HK-2 (cell line): ENCODE measurements at regions not wholly inside any gene's neighbourhood (a gene's known extent, or its start where the extent isn't known, plus 50 kb on each side); places are given as distances from the start of the nearest gene placed in this dataset.

ENCODE experiments used
- DNase-seq: peaks from one replicate; pipeline ENCODE4 v3.0.0-alpha.2; 2018; ENCODE audit not compliant: unreplicated experiment

DNA sequence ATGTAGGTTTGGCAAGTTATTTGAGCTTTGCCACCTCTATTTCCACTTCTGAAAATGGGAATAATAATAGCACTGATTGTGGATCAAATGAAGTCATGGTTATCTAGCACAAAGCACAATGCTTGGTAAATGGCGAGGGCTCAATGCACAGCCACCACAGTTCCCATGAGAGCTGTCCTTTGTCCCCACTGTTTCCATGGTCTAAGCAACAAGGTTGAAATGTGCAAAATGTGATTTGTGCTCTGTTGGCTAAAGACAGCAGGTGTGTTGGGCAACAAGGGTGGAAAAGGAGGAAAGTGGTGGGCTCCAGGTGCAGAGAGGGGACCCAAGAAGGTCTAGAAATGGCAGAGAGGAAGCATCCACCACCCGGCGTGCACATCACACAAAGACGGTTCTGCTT is 200.5 kb downstream of the TRIM29 start:
- DNase-seq: no peak

DNA sequence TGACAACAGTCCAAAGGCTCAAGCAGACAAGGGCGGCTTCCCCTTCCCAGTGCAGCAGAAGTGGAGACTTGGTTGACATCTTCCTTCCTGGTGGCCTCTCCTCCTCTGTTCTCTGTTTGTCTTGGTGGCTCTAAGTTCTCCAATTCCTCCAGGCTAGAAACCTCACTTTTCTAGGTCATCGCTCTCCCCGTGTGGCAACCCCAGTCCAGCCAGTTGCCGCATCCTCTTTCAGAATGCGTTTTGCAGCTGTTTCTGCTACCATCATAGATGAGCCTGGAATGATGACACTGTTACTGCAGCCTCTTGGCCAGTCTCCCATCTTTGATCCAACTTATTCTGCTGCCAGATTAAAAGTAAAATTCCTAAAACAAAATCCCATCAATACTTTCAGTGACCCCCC is 201.5 kb downstream of the TRIM29 start:
- no peak for DNase-seq

DNA sequence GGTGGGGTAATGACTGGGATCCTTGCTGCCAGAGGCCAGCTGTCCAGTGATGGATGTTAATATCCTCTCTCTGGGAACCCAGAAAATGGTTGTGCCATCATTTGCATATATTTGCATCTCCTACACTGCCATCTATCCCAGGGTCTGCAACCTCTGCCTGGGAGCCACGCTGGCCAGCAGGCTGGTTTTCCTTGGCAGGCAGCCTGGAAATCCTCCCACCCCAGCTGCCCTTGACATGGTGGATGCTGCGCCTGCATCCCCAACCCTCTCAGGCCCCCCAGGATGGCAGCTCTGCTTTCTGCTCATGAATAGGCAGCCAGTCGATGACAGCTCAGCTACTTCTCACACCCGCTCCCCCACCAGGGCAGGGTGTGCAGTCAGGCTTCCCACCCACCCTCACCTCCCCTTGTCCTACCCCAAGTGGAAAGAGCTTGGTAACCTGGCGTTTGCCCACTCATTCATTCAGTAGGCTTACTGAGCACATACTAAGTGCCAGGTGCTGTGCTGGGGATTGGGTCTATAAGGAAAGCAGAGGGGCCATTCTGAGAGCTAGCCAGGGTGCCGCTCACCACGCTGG is 202.5 kb downstream of the TRIM29 start:
- no peak for DNase-seq

- no peak for DNase-seq
Observed at GRCh38 chr11:119934866-119935265, 203.0 kb downstream of the TRIM29 start.

DNA sequence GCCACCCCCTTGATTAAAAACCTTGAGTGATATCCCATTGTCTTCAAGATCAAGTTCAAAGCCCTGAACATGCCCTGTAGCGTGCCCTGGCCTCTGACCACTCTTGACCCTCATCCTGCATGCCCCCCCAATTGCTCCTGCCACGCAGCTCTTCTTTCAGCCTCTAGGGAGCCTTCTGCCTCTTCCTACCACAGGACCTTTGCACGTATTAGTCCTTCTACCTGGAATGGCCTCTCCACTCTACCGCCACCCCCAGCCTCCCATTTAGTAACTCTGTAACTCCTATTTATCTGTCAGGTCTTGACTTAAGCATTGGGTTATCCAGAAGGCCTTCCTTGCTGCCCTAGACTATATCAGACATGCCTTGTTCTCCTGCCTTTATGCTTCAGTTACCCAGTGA is 203.6 kb downstream of the TRIM29 start:
- no peak for DNase-seq

DNA sequence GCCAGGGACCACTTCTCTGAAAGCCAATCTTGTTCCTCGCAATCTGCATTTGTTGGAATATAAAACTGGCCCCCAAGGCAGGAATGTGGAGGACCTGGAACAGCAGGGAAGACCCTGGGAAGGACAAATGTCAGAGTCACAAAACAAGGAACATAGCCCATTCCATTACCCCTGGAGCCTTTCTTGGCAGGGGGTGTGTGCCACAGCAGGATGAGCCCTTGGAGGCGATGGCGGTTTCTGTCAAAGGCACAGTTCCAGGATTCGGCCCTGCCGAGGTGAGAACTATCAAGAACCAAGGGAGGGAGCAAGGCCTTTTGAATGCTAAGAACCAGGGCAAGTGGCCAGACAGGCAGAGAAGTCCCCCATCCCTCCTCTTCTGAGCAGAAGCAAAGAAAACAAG is 204.3 kb downstream of the TRIM29 start:
- no peak for DNase-seq

DNA sequence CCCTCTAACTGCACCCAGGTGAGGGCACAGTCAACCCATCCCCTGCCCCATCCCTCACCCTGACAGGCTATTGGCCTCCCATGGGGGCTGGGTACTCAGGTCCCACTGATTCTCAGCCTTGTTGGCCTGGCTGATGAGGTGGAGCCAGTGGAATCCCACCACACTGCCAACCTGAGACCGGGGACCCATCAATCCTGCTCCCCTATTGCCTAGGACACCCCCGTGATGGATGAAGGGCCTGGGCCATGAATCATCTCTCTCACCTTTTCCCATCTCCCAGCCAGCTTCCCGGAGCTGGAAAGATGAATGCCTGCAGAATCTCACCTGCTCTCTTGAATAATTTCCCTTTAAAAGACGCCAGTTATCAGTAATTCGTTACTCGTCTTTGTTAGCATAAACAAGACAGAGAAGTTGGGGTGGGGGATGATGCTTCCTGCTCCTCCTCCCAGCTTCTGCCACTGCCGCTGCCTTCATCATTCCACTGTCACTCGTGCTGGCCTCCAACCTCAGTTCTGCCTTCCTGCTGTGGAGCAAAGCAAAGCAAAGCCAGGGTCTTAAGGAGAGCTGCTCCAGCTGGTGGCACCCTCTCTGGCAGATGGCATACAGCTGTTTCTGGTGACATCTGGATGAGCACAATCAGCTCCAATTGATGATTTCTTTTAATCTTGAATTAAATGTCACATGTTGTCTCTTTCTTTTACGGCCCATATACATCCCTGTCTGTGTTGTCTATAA is 204.0 kb upstream of the NECTIN1 start:
- no peak for DNase-seq

- no peak for DNase-seq
Observed at GRCh38 chr11:119928047-119928446, 199.0 kb upstream of the NECTIN1 start.

DNA sequence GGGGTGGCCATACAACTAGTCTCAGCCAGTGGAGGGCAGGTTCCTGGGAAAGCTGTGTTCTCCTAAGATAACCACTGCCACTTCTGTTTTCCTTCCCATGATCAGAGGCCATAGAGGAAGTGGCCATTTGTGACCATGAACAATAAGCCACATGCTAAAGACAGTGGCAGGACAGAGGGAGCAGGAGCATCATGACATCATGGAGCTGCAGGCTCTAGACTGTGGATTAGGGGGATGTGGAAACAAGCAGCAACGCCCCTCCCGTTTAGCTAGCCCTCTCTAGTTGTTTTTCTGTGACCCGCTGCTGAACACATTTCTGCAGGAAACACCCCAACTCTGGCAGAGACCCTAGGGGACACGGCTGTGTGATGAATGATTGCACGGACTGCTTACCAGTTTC is 195.0 kb upstream of the NECTIN1 start:
- no peak for DNase-seq

DNA sequence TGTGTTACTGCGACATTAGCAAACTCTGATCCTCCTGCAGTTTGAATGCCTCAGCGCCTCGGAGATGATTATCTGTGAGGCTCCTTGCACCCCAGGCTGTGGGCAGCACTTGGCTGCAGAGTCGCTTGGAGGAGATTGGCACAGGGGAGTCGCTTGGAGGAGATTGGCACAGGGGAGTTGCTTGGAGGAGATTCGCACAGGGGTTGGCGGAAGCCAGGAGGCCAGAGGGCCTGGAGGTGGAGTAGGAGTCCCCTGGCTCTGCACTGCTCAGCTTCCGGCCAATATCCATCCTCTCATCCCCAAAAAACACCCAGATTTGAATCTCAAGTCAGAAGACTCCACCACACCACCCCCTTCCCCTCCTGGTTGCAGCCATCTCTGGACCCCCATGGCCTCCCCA is 192.6 kb upstream of the NECTIN1 start:
- DNase-seq: no peak

GRCh38 chr11:119920666-119921387 is 191.8 kb upstream of the NECTIN1 start:
- no peak for DNase-seq

- DNase-seq: no peak
Observed at GRCh38 chr11:119919656-119920055, 190.7 kb upstream of the NECTIN1 start.

DNA sequence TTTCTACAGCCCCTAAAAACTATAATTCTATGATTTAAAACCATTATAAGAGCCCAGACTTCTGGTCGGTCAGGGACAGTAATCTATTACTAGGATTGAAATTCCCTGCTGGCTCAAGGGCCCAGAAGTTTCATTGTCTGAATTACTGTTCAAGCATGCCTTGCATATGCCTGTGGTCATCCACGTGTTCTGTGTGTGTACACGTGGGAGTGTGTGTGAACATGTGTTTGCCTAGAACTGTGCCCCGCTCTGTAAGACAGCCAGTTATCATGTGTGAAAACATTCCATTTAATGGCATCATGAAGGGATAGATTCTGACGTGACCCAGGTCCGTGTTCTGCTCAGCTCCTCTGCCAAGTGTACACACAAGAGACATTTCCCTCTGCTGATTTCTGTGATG is 189.3 kb upstream of the NECTIN1 start:
- no peak for DNase-seq

DNA sequence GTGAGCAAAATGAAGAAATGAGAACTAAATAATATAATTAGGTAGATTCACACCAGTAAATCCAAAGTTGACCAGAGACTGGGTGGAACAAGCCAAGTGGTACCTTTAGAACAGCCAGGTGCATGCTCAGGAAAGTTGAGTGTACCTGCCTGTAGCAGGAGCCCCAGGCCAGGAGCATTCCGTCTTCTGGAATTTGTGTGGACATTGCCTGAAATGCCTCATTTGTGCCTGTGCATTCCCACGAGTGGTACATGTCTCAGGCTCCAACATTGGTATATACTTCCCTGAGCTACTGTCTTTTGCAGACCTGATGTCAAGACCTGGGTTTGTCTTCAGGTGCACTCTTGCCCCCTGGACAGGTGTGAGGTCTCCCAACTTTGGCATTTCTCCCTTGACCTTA is 187.6 kb upstream of the NECTIN1 start:
- no peak for DNase-seq

GRCh38 chr11:119912229-119912628 is 183.2 kb upstream of the NECTIN1 start:
- no peak for DNase-seq

- DNase-seq: no peak
Observed at GRCh38 chr11:119910650-119911049, 181.7 kb upstream of the NECTIN1 start.

- DNase-seq: no peak
Observed at GRCh38 chr11:119910051-119910450, 181.1 kb upstream of the NECTIN1 start.

DNA sequence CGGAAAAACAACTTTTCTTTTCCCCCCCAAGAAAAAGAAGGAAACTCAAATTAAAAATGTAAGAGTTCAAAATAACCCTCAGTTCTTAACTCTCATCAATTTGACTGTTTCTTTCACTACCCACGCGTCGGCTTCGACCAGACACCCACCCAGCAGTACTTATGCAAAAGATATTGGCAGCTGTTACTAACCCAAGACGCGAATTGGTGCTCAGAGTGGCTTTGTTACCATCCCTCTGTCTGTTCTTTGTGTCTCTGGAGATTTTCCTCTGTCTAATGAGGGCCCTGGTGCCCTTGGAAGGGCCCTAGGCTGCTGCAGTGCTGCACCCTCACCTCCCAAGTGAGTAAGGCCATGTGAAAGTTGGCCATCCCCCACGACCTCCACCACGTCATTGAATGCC is 180.5 kb upstream of the NECTIN1 start:
- DNase-seq: no peak

- no peak for DNase-seq
Observed at GRCh38 chr11:119909077-119909476, 180.1 kb upstream of the NECTIN1 start.

GRCh38 chr11:119908573-119908904 is 179.5 kb upstream of the NECTIN1 start:
- no peak for DNase-seq

DNA sequence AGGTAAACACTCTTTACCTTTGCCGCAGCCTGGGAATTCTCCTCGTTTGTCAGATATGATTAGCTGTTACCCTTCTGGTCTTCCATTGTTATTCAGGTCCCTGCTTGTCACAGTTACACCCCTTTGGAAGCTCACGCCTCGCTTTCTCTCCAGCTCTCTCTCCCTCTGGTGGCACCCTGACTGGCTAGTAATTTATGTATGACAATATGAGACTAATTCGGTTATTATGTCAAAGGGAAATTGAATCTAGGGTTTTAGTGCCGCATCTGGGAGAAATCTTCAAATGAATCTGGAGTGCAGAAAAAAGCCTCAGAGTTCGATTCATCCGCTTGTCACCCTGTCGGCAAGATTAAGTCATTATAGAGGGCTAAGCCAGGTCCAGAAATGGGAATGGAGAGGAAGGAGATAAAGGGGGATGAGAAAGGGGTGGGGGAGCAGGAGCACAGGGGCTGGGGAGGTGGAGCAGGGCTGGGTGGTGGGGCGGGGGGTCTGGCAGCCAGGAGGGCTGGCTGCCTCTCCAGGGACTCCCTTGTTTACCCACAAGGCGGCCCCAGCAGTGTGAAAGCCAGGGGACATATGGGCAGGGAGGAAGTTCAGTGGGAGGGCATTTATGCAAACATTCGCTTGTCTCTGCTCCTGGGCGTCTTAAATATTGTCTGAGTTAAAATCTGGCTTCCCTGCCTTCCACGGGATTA is 179.0 kb upstream of the NECTIN1 start:
- no peak for DNase-seq

- DNase-seq: no peak
Observed at GRCh38 chr11:119907122-119907851, 178.3 kb upstream of the NECTIN1 start.
